BE2C (cell line): ENCODE measurements at regions not wholly inside any gene's neighbourhood (a gene's known extent, or its start where the extent isn't known, plus 50 kb on each side); places are given as distances from the start of the nearest gene placed in this dataset.

Source experiments
- DNase-seq: peaks from one replicate; pipeline ENCODE4 v3.0.0-alpha.2; 2020
- H3K27me3 ChIP-seq: fragments of 250-450 bp; sonication (Bioruptor Pico); 2 replicates; pipeline ENCODE4 v1.5.1; 2020; ENCODE audit warnings: mild to moderate bottlenecking
- H3K36me3 ChIP-seq: fragments of 250-450 bp; sonication (Bioruptor Pico); 2 replicates; pipeline ENCODE4 v1.5.1; 2020; ENCODE audit warnings: mild to moderate bottlenecking
- H3K4me1 ChIP-seq: fragments of 250-450 bp; sonication (Bioruptor Pico); 2 replicates; pipeline ENCODE4 v1.5.1; 2020
- H3K4me3 ChIP-seq: 2 replicates; pipeline ENCODE4 v1.5.1; 2011; ENCODE audit warnings: low read depth, low read length
- H3K9me3 ChIP-seq: fragments of 250-450 bp; sonication (Bioruptor Pico); 2 replicates; pipeline ENCODE4 v1.5.1; 2020
- CTCF ChIP-seq: IDR thresholded peaks from 2 replicates; pipeline ENCODE4 v1.5.1; 2012; ENCODE audit warnings: mild to moderate bottlenecking, low read depth, low read length

GRCh38 chr16:86948046-86948445 lies 369.1 kb downstream of the C16orf95 start:
- H3K27me3 ChIP-seq, result no peaks in the 10 kb centered on the region

GRCh38 chr16:86949116-86949515 lies 368.1 kb downstream of the C16orf95 start:
- Histone ChIP-seq H3K27me3 (no peaks in the 10 kb centered on the region), H3K36me3 (no peaks in the 10 kb centered on the region), H3K9me3 (no peaks in the 10 kb centered on the region), H3K4me3 (no peak overlapping the region), H3K4me1 (no peaks in the 10 kb centered on the region)
- DNase-seq, result no peak
- TF ChIP-seq CTCF, result no peak

More at GRCh38 chr16:86948046-86948445, 369.1 kb downstream of the C16orf95 start:
- Histone ChIP-seq H3K4me3 (no peak overlapping the region), H3K4me1 (no peaks in the 10 kb centered on the region), H3K36me3 (no peaks in the 10 kb centered on the region), H3K9me3 (no peaks in the 10 kb centered on the region)
- TF ChIP-seq CTCF, result no peak
- no peak for DNase-seq

GRCh38 chr16:86949630-86950029 lies 367.6 kb downstream of the C16orf95 start:
- TF ChIP-seq CTCF, result no peak
- H3K4me3 ChIP-seq, result no peak overlapping the region
- no peaks in the 10 kb centered on the region for H3K9me3 ChIP-seq
- H3K27me3 ChIP-seq, result no peaks in the 10 kb centered on the region
- no peaks in the 10 kb centered on the region for H3K4me1 ChIP-seq
- DNase-seq, result no peak
- no peaks in the 10 kb centered on the region for H3K36me3 ChIP-seq

- H3K36me3 ChIP-seq, result no peaks in the 10 kb centered on the region
- no peaks in the 10 kb centered on the region for H3K27me3 ChIP-seq
- no peak for DNase-seq
- H3K4me3 ChIP-seq, result no peak overlapping the region
- H3K9me3 ChIP-seq, result no peaks in the 10 kb centered on the region
- TF ChIP-seq CTCF, result no peak
- no peaks in the 10 kb centered on the region for H3K4me1 ChIP-seq
Observed at GRCh38 chr16:86951041-86951822, 366.0 kb downstream of the C16orf95 start.

DNA sequence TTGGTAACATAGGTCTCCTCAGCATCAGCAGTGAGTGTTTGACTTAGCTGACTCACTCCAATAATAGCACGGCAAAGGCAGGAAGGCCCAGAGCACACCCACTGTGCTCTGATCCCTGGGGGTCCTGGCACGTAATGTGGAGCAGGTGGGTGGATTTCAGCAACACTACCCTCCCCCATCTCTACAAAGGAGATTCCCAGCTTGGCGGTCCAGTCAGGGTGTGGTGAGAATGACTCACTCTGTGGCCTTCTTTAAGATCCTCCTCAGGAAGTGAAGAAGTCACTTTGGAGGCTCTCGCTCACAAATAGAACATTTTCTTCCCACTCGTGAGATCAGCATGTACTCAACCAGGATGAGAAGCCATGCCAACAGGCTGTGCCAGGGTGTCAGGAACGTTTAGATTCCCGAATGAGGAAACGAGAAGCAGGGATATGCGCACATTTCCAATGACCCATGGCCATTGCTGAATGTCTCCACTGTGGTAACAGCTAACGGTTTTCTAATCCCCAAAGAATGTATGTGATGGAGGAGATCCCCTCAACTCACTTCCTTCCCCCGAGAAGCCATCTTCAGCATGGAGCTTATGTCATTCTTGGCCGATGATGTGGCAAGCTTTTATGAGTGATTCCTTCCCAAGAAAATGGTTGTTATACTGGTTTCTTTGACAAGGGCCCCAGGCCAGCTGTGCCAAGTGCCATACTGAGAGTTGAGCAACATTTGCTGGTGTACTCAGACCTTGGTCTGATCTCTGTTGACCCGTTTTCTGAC lies 365.2 kb downstream of the C16orf95 start:
- no peak for TF ChIP-seq CTCF
- DNase-seq, result no peak

GRCh38 chr16:86952769-86953168 lies 364.4 kb downstream of the C16orf95 start:
- no peak for TF ChIP-seq CTCF
- no peak for DNase-seq
- Histone ChIP-seq H3K4me3 (no peak overlapping the region), H3K27me3 (no peaks in the 10 kb centered on the region), H3K9me3 (no peaks in the 10 kb centered on the region), H3K4me1 (no peaks in the 10 kb centered on the region), H3K36me3 (no peaks in the 10 kb centered on the region)

More for the DNA sequence above, 365.2 kb downstream of the C16orf95 start:
- Histone ChIP-seq H3K4me3 (no peak overlapping the region), H3K9me3 (no peaks in the 10 kb centered on the region), H3K27me3 (no peaks in the 10 kb centered on the region), H3K4me1 (no peaks in the 10 kb centered on the region), H3K36me3 (no peaks in the 10 kb centered on the region)
